GM21737 (cell line): ENCODE measurements at regions not wholly inside any gene's neighbourhood (a gene's known extent, or its start where the extent isn't known, plus 50 kb on each side); places are given as distances from the start of the nearest gene placed in this dataset.
"Not testable (repeated sequence)": the region's sequence is repeated elsewhere in the genome, so short reads cannot be mapped to it uniquely, and the experiment has no call there.

Source experiments
- ATAC-seq: cut with Tn5 transposase; IDR thresholded peaks from one replicate; pipeline ENCODE4 v1.9.1; 2021; ENCODE audit warnings: mild to moderate bottlenecking, moderate library complexity; ENCODE audit not compliant: unreplicated experiment

DNA sequence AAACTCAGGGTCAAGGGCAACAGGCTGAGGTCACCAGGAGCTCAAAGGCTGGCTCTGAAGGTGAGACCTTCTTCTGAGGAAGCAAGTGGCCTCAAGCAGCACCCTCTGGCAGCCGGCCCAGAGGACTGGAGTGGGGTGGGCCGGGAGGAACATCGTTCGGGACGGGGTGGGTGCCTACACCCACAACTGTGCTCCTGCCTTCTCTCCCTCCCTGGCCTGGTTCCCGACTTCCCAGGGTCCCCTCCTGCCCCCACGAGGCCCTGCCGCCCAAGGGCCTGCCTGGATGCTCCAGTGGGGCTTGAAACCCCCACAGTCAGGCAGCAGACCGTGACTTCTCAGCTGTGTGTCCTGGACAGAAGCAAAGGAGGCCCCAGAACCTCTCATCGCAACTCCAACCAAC is 195.7 kb downstream of the IGLL1 start:
- no peak for ATAC-seq

DNA sequence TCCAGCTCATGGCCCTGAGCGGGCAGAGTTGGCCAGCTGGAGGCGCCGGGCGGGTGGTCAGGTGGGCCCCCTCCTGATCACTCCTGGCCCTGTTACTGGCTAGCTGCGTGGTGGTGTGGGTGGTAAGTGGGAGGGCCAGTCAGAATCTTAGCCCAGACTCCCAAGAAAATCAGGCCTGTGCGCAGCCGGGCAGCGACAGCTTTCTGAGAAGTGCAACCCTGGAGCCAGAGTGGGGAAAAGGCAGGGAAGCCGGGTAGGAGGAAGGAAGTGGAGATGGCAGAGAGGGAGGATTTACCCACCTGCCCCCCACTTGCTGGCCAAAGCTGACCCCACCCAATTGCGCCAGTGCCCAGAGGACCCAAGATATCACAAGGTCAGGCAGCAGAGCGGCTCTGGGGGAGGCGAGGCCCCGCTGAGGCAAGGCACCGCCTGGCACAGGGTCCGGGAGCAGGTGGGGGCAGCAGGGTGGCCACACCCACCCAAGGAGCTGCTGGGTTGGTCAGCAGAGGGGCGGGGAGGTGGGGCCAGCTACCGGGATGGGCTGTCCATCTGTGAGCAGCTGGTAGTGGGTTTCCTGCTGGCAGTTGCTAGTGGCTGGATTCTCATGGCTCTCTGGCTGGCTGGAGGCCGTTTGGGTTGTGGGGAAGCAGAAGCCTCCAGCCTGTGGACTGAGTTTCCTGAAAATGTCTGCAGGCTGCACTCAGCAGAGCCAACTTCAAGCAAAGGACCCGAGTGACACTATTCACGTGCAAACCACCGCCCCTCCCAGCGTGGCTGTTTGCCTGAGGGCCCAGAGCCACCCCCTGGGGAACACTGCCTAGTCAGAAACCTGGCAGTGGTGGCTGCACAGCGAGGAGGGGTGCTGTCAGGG is 196.4 kb downstream of the IGLL1 start:
- ATAC-seq = no peak

DNA sequence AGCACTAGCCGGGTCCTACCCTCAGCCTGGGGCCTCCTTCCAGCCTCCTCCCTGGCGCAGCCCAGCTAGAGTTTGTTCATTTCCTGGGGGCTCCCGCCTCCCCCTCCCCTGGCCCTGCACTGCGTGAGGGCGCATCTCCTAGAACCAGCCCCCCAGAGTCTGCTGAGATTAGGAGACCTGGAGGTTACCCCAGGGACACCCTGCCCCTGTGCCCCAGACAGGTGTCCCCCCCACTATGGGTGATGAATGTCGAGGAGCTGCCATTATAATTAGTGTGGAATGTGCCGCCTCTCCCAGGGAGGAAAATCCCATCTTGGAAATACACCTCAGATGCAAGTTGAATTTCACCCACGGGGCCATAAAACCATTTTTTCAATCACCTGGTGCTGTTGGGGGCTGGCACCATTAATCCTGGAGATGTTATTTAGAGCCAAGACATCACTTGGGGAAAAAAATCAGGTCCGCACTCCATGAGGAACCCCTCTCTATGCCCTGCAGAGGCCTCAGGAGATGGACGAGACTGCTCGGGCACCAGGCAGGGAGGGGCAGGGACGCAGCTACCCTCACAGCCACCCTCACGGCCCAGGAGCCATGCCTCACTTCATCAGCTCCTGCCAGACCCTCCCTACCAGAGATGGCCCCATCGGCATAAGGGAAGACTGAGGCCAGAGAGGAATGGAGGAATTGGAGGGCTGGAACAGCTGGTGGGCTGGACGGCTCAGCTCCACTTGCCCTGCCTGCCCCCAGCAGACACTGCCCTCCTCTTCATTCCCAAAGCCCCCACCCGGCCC is 197.5 kb downstream of the IGLL1 start:
- no peak for ATAC-seq

DNA sequence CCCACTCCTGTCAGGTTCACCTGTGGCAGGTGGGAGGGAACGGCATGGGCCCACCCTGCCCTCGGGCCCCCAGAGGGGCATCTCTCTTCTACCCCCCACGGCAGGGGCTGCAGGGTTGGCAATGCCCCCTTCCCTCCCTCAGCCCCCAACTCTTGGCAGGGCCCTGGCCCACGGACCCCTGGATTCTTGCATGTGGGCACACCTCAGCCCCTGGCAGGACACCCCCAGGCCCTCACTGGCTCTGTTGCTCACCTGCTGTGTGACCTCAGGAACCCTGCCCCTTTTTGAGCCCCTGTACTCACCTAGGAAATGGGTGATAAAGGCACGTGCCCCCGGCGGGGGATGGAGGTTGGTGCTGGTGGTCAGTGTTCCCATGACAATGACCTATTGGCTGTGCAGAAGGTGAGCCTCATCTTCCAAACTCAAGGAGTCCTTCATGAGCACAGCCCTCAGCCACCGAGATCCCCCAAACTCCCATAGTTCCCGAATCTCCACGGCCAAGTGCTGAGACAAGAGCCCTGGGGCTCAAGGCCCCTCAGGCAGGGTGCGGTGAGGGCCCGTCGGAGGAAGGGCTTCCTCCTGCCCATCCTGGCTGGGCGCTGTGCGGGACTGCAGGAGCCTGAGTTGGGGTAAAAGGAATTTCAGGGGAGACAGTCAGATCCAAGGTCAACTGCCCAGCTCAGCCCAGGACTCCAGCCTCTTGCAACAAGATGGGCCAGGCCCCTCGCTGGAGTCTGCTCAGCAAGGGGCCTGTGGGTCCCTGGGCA is 198.2 kb downstream of the IGLL1 start:
- ATAC-seq = no peak

DNA sequence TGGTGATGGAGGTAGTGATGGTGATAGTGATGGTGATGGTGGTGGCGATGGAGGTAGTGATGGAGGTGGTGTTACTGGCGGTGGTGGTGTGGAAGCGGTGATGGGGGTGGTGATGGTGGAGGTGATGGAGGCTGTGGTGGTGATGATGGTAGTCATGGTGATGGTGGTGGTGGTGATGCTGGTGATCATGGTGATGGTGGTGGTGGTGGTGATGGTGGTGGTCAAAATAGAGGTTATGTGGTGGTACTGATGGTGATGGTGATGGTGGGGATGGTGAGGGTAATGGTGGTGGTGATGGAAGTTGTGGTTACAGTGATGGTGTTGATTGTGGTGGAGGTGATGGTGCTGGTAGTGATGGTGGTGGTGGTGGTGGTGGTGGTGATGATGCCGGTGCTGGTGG is 199.2 kb downstream of the IGLL1 start:
- no peak for ATAC-seq

DNA sequence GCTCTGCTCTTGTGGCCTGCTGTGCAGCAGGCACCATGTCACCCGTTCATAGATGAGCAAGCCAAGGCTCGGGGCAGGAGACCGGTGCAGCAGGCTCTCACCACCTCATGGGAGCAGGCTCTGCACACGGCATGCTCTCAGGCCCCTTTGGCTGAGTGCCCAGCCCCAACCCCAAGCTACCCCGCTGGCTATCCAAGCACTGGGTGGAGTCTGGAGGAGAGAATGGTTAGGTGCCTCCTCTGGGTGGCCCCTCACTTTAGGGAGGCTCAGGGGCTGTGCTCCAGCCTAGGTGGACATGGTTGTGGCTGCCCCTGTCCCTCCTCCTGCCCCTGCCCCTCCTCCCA is 199.9 kb downstream of the IGLL1 start:
- no peak for ATAC-seq

DNA sequence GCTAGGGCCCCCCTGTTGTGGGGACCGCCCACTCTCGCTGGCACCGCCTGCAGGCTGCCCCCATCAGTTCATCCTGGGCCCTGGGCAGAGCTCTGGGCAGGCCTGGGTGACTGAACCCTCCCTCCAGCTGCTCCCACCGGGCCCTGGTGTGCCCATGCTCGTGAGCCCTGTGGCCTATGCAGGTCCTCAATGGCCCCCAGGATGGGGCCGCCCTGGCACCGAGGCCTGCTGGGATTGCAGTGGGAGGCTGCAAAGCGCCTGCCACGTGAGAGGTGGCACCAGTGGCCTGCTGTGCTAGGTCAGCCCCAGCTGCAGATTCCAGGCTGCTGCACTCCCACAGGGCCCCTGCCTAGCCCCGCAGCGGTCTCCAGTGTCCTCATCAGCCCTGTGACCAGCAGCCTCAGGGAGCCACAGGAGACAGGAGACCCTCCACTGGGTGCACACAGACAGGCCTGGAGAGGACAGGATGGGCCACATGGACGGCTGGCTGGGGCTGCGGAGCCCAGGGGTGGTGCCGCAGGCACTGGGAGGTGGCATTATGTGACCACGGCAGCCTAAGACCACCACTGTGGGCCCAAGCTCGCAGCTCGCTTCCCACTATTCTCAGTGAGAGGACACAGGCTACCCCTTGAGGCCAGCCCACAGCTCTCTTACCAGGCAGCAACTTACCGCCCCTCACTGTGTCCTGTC is 199.4 kb downstream of the BCR start:
- not testable (repeated sequence) for ATAC-seq

DNA sequence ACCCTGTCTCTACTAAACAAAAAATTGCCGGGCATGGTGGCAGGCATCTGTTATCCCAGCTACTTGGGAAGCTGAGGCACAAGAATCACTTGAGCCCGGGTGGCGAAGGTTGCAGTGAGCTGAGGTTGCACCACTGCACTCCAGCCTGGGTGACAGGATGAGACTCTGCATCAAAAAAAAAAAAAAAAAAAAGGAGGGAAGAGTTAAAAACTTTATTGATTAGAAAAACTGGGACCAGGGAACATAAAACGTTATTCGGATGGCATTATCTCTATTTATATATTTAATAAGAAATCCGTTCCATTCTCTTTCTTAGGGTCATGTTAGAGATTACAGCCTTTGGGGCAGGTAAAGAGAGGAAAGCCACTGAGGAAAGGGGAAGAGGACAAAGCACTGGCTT is 197.5 kb downstream of the BCR start:
- no peak for ATAC-seq

DNA sequence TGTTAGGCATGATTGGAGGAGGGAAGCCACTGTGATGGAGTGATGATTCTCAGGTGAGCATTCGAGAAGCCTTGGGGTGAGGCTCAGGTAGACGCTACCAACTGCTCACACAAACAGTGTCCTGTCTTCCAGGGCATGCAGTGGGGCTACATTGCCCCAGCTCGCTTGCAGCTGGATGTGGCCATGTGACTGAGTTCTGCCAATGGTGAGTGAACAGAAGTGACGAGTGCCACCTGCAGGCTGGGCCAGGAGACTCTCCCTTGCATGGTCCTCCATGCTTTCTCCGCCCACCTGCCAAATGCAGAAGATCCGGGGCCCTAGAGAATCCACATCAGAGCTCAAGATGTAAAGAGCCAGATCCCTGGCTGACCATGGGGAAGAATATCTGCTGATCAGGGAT is 195.9 kb downstream of the BCR start:
- no peak for ATAC-seq

DNA sequence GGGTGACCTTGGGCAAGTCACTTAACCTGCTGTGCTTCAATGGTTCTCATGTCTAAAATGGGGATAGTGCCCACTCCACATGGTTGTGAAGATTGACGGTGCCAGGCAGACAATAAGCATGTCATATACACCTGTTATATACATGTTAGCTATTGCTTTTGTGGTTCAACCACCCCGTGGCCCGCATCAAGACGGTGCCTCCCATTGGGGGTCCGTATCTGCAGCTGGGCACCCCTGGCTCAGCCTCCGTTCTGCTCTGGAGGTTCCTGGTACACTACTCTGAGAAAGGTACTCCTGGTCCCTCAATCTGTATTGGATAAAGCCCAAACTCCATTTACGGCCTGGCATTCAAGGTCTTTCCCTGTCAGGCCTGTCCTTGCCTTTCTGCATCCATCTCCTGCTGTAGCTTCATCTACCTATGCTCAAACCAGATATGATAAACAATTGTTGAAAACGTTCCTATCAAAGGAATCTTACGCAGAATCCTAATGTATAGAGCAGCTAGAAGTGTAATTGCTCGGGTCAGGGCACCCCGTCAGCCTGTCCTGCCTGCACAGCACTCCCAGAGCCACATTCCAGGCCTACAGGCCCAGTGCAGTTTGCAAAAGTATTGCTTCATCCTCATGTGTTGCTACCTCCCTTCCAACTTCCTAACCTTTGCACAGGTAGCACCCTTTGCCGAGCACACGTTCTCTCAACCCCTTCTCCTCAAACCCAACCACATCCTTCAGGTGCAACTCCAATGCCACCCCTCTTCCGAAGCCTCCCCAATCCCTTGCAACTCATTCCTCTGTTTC is 194.9 kb downstream of the BCR start:
- ATAC-seq = no peak

DNA sequence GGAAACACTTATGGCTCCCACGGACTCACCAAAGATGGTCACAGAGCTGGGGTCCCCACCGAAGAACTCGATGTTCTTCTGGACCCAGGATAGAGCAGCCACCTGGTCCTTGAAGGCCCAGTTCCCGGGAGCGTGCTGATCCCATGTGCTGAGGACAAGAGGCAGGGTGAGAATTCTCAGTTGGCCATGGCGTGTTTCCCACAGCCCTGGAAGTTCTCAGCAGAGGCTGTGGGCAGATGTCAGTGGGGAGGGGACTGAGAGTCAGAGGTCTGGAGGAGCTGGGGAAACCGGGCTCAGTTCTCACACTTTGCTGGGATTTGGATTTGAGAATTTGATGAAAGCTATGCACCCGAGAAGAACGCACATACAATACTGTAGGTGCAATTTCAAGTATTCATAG is 193.3 kb downstream of the BCR start:
- ATAC-seq = no peak

DNA sequence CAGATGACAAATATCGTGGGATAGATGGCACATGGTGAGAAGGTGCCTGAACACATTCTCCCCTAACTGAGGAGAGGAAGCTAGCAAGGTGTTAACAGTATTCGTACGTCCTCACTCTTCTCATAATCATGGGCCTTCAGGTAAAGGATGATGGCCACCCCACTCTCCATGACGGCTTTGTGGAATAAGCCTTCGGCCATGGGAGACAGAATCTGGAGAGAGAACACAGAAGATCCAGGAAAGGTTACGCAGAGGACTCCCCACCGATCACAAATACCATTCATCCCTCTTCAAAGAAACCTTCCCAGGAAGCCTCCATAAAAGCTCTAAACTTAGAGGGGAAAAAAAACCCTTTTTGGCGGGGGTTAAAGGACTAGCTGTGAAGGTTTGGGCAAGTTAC is 189.9 kb downstream of the BCR start:
- ATAC-seq = no peak

DNA sequence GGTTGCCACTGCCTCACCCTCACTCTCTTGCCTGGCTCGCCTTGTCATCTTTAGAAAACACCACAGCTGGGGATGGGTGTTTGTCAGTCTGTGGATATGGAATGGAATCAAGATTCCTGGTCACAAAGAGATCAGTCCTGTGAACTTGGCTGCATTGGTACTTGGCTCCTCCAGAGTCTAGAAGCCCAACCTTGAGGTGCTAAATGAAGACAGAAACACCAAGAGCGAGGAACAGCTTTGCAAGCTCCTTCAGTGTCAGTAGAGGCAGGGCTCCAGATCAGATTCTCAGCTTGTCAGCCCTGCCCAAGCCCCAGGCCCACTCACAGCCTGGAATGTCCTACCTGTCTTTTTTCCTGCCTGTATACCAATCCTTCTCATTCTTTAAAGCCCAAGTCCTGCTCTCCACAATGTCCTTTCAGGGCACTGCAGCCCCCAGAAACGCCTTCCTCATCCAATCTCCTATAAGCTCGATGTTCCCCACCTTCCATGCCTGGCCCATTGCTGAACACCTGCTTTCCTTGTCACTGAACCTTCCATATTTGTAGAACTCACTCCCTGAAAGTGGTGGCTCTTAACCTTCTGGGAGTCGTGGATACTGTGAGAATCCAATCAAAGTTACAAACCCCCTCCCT is 188.9 kb downstream of the BCR start:
- no peak for ATAC-seq
